ENCODE measurements at regions not wholly inside any gene's neighbourhood (a gene's known extent, or its start where the extent isn't known, plus 50 kb on each side); places are given as distances from the start of the nearest gene placed in this dataset.

- Histone ChIP-seq H3K36me3 (ENCODE audit: control insufficient read depth in 2 of 2, extremely low read depth in 1 of 2, insufficient read depth in 2 of 2, low read length in 2 of 2) (no peaks in the 10 kb centered on the region), H3K4me1 (ENCODE audit: control insufficient read depth, extremely low read depth, insufficient read depth, low read length) (no peaks in the 10 kb centered on the region), H3K4me2 (ENCODE audit: insufficient read depth, low read length) (no peak overlapping the region), H3K9me1 (replicated peaks; ENCODE audit: control insufficient read depth, extremely low read depth, insufficient read depth, low read length) (no peaks in the 10 kb centered on the region), H3K27me3 (ENCODE audit: control insufficient read depth in 2 of 2, insufficient read depth in 2 of 2, low read length in 2 of 2) (no peaks in the 10 kb centered on the region), H3K9ac (replicated peaks; ENCODE audit: extremely low read depth, insufficient read depth, low read length) (no peak overlapping the region), H3K79me2 (ENCODE audit: control insufficient read depth, insufficient read depth, low read length) (no peaks in the 10 kb centered on the region), H3K9me3 (replicated peaks; ENCODE audit: control insufficient read depth, insufficient read depth, low read length) (no peaks in the 10 kb centered on the region), H4K20me1 (replicated peaks; ENCODE audit: control insufficient read depth, extremely low read depth, insufficient read depth, low read length) (no peaks in the 10 kb centered on the region), H3K27ac (ENCODE audit: insufficient read depth, low read depth, low read length) (no peak overlapping the region), H3K4me3 (replicated peaks in 1 of 3; ENCODE audit: insufficient read depth in 1 of 3, low read depth in 1 of 3, low read length in 3 of 3) (no peak overlapping the region), H2AFZ (ENCODE audit: low read depth, low read length) (no peak overlapping the region)
- POLR2A ChIA-PET = no interaction called here
- no TSS peak for BruUV-seq (replicated peaks)
- CTCF ChIA-PET = no interaction called here
- no peak for DNase-seq (ENCODE audit: low read depth, low spot score)
- intact Hi-C loops (cut with micrococcal nuclease) = no loop called here
- dilution Hi-C loops (cut with MboI; ENCODE audit: extremely low pct_ligation_motif_present, low sequenced_read_pairs) = no loop called here
- TF ChIP-seq EZH2 (IDR thresholded peaks at IDR 0.05; ENCODE audit: borderline replicate concordance, low read depth, low read length, severe bottlenecking) = no peak
- TF ChIP-seq FOS (IDR thresholded peaks at IDR 0.05; ENCODE audit: borderline replicate concordance, insufficient read depth, low read length) = no peak
- no peak for TF ChIP-seq MAX (IDR thresholded peaks at IDR 0.05; ENCODE audit: insufficient read depth, insufficient read length)
- no peak for TF ChIP-seq MYC (IDR thresholded peaks at IDR 0.05; ENCODE audit: low read depth, low read length)
- TF ChIP-seq JUN (IDR thresholded peaks at IDR 0.05; ENCODE audit: borderline replicate concordance, insufficient read depth, insufficient read length, low read depth) = no peak
- TF ChIP-seq POLR2AphosphoS5 (IDR thresholded peaks at IDR 0.05; ENCODE audit: insufficient read depth, low read depth, low read length) = no peak
- TF ChIP-seq, protein P1, sequence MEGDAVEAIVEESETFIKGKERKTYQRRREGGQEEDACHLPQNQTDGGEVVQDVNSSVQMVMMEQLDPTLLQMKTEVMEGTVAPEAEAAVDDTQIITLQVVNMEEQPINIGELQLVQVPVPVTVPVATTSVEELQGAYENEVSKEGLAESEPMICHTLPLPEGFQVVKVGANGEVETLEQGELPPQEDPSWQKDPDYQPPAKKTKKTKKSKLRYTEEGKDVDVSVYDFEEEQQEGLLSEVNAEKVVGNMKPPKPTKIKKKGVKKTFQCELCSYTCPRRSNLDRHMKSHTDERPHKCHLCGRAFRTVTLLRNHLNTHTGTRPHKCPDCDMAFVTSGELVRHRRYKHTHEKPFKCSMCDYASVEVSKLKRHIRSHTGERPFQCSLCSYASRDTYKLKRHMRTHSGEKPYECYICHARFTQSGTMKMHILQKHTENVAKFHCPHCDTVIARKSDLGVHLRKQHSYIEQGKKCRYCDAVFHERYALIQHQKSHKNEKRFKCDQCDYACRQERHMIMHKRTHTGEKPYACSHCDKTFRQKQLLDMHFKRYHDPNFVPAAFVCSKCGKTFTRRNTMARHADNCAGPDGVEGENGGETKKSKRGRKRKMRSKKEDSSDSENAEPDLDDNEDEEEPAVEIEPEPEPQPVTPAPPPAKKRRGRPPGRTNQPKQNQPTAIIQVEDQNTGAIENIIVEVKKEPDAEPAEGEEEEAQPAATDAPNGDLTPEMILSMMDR (IDR thresholded peaks at IDR 0.05; ENCODE audit: extremely low read depth in 1 of 2, insufficient read depth in 1 of 2, low read depth in 1 of 2, low read length in 2 of 2) = no peak
- FAIRE-seq = no peak
Observed at GRCh38 chr5:92459654-92460053, 1076.5 kb upstream of the ARRDC3 start.

Data from endothelial cell of umbilical vein (primary cell).